ENCODE measurements at regions not wholly inside any gene's neighbourhood (a gene's known extent, or its start where the extent isn't known, plus 50 kb on each side); places are given as distances from the start of the nearest gene placed in this dataset.

- no peaks in the 10 kb centered on the region for H3K36me3 ChIP-seq
- no peaks in the 10 kb centered on the region for H3K9me3 ChIP-seq
- no peak overlapping the region for H3K27ac ChIP-seq
- intact Hi-C loops (cut with DNase I) = no loop called here
- no peak for DNase-seq
- H3K27me3 ChIP-seq = no peaks in the 10 kb centered on the region
- TF ChIP-seq POLR2AphosphoS5 (IDR thresholded peaks at IDR 0.05) (no peak), POLR2A (IDR thresholded peaks at IDR 0.05) (no peak), EP300 (IDR thresholded peaks at IDR 0.05) (no peak), CTCF (IDR thresholded peaks at IDR 0.05) (no peak)
- no peaks in the 10 kb centered on the region for H3K4me1 ChIP-seq
- no peak overlapping the region for H3K4me3 ChIP-seq
- 49 to 59% methylated on average over 1 of the region's 1 CpG for WGBS, 2 donors
Observed at GRCh38 chr18:40956213-40956612, 998.8 kb upstream of the PIK3C3 start.

- Histone ChIP-seq H3K27me3 (no peaks in the 10 kb centered on the region), H3K9me3 (no peaks in the 10 kb centered on the region), H3K4me3 (no peak overlapping the region), H3K36me3 (no peaks in the 10 kb centered on the region), H3K27ac (no peak overlapping the region), H3K4me1 (no peaks in the 10 kb centered on the region)
- intact Hi-C loops (cut with DNase I) = no loop called here
- TF ChIP-seq CTCF (IDR thresholded peaks at IDR 0.05) (no peak), POLR2AphosphoS5 (IDR thresholded peaks at IDR 0.05) (no peak), POLR2A (IDR thresholded peaks at IDR 0.05) (no peak), EP300 (IDR thresholded peaks at IDR 0.05) (no peak)
- DNase-seq = no peak
- WGBS, 2 donors = 53 to 78% methylated on average over 2 of the region's 2 CpGs
Observed at GRCh38 chr18:40955351-40955750, 999.7 kb upstream of the PIK3C3 start.

- Histone ChIP-seq H3K36me3 (no peaks in the 10 kb centered on the region), H3K4me1 (no peaks in the 10 kb centered on the region), H3K27me3 (no peaks in the 10 kb centered on the region), H3K4me3 (no peak overlapping the region), H3K27ac (no peak overlapping the region), H3K9me3 (no peaks in the 10 kb centered on the region)
- DNase-seq = no peak
- TF ChIP-seq POLR2AphosphoS5 (IDR thresholded peaks at IDR 0.05) (no peak), POLR2A (IDR thresholded peaks at IDR 0.05) (no peak), EP300 (IDR thresholded peaks at IDR 0.05) (no peak), CTCF (IDR thresholded peaks at IDR 0.05) (no peak)
- 71 to 82% methylated on average over 10 of the region's 10 CpGs for WGBS, 2 donors
- intact Hi-C loops (cut with DNase I) = no loop called here
Observed at GRCh38 chr18:40949114-40949950, 1005.7 kb upstream of the PIK3C3 start.

- WGBS, 2 donors = 72 to 82% methylated on average over 2 of the region's 2 CpGs
Observed at GRCh38 chr18:40944576-40944975, 1010.5 kb upstream of the PIK3C3 start.

More at GRCh38 chr18:40944576-40944975, 1010.5 kb upstream of the PIK3C3 start:
- no peak for DNase-seq
- Histone ChIP-seq H3K4me1 (no peaks in the 10 kb centered on the region), H3K27me3 (no peaks in the 10 kb centered on the region), H3K36me3 (no peaks in the 10 kb centered on the region), H3K9me3 (no peaks in the 10 kb centered on the region), H3K27ac (no peak overlapping the region), H3K4me3 (no peak overlapping the region)
- intact Hi-C loops (cut with DNase I) = no loop called here
- no peak for TF ChIP-seq POLR2A (IDR thresholded peaks at IDR 0.05)
- no peak for TF ChIP-seq CTCF (IDR thresholded peaks at IDR 0.05)
- TF ChIP-seq POLR2AphosphoS5 (IDR thresholded peaks at IDR 0.05) = no peak

Measured in sigmoid colon (tissue), 6 donors.